GM10248 (cell line): ENCODE measurements at regions not wholly inside any gene's neighbourhood (a gene's known extent, or its start where the extent isn't known, plus 50 kb on each side); places are given as distances from the start of the nearest gene placed in this dataset.

ENCODE experiments used
- CTCF ChIA-PET: fragments of 300-600 bp; sonication (Branson Sonifier 250); formaldehyde crosslinking; extraction: SDS; loops from one replicate; lab custom pipeline; 2021; ENCODE audit warnings: antibody characterized with exemption; lab: Yijun Ruan, JAX
- POLR2A ChIA-PET: fragments of 350-650 bp; sonication (Branson Sonifier 250); formaldehyde crosslinking; extraction: SDS; loops from one replicate; lab custom pipeline; 2020; ENCODE audit warnings: antibody characterized with exemption; lab: Yijun Ruan, JAX
- DNase-seq: peaks from one replicate; pipeline ENCODE4 v3.0.0; 2012; ENCODE audit errors: extremely low spot score
- TF ChIP-seq, protein P1 (sequence below): IDR thresholded peaks from 2 replicates; pipeline ENCODE4 v1.5.1; 2012; ENCODE audit warnings: mild to moderate bottlenecking, low read depth; ENCODE audit errors: extremely low read depth, missing control alignments, control extremely low read depth

DNA sequence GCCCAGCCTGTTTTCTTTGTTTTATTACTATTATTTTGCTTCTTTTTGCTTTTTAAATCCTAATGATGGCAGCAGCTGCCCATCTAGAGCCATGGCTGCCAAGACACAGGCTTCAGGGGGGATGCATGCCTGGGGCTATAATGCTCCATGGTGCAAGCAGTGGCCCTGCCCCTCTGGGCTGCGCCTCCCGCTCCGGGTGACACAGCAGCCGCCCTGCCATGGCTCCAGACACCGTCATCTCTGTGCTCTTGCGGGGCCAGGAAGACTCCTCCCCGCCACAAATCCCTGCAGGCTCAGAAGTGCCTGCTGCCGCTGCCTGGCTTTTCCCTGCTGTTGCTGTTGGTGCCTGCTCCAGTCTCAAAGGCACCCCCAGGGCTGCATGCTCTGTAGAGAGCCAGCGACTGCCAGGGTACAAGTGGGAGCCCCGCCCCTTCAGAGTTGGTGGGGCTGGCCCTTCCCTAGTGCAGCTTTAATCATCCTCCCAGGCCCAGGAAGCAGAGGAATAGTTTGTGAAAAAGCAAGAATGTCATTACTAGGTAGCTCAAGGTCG is 581.5 kb downstream of the FGF9 start:
- POLR2A ChIA-PET = no interaction called here
- TF ChIP-seq, protein P1, sequence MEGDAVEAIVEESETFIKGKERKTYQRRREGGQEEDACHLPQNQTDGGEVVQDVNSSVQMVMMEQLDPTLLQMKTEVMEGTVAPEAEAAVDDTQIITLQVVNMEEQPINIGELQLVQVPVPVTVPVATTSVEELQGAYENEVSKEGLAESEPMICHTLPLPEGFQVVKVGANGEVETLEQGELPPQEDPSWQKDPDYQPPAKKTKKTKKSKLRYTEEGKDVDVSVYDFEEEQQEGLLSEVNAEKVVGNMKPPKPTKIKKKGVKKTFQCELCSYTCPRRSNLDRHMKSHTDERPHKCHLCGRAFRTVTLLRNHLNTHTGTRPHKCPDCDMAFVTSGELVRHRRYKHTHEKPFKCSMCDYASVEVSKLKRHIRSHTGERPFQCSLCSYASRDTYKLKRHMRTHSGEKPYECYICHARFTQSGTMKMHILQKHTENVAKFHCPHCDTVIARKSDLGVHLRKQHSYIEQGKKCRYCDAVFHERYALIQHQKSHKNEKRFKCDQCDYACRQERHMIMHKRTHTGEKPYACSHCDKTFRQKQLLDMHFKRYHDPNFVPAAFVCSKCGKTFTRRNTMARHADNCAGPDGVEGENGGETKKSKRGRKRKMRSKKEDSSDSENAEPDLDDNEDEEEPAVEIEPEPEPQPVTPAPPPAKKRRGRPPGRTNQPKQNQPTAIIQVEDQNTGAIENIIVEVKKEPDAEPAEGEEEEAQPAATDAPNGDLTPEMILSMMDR = no peak
- CTCF ChIA-PET = no interaction called here
- no peak for DNase-seq

DNA sequence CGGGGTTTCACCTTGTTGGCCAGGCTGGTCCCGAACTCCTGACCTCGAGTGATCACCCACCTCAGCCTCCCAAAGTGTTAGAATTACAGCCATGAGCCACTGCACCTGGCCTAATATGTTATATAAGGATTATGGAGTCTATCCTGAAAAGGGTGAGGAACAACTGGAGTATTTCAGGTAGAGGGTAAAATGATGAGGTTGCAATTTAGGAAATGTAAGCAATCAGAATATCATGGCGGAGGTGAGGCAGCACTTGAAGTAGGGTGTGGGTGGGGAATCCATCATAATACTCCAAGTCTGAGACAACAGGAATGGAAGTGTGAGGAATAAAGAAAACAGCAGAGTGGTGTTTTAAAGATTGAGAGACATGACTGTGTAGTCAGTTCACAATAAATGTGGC is 582.2 kb downstream of the FGF9 start:
- CTCF ChIA-PET = interaction anchor here (1.0 kb wide), 1 partner anchor 10 kb away, joined by 3 read pairs; no protein-coding TSS in a partner anchor
- TF ChIP-seq, protein P1 = no peak
- no peak for DNase-seq
- POLR2A ChIA-PET = no interaction called here

DNA sequence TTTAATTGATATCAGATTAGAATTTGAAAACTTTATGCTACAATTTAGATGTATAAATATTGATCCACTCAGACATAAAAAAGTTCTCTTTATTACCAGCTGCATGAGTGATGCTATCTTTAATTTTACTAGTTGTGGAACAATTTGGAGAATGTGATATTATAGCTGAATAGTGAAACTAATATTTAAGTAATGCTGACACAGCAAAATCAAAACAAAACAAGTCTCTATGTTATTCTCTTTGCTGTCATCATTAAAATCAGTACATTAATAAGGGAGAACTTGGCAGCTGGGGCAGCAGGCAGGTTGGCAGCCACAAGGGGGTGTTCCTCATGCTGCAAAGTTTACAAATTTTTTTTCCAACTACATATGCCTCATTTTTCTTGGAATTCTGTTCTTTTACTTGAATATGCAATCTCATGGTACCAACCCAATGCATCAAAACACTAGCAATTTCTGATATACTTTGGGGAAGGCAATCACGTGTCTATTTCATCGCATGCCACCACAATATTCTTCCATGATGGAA is 585.3 kb downstream of the FGF9 start:
- DNase-seq = no peak
- TF ChIP-seq, protein P1 = no peak
- POLR2A ChIA-PET = no interaction called here
- CTCF ChIA-PET = interaction anchor here (1.1 kb wide), 1 partner anchor 15 kb away, joined by 3 read pairs; no protein-coding TSS in a partner anchor

DNA sequence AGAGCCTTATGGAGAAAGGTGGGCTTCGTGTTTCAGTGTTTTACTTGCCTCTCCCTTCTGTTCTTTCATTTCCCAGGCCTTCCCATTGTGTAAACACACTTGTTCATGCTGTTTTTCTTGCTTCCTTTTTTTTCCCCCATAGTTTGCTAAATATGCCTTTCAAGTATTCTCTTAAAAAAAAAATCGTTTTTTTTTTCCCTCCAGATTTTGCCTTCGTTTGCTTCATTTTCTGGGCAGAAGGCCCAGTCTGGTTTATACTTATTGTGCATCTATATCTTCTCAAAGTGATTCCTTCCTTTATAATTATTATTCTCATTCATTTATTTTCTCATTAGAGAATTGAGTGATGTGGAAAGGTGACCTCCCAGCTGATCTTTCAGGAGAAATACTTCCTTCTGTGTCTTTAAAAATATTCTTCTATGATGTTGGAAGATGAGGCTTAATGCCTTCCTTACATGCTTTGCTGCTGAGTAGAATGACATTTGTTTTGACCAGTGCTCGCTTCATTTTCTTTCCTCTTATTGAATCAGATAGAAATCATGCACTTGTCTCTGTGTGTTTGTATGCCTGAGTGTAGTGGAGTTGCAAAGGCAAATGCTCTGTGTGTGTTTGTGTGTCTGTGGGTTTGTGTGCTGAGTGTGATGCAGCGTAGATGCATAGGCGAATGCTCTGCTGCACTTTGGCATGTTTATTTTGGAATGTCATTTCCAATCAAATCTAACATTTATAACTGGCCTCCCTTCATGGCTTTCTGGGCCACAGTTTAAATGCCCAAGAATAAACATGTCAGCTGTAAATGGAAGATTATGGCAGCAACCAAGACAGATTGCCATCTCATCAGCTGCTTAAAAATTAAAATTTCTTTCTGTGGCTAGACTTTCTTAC is 591.4 kb downstream of the FGF9 start:
- ChIA-PET POLR2A (no interaction called here), CTCF (interaction anchor here (0.7 to 1.9 kb wide), 3 partner anchors 18 to 624 kb away, joined by 3 to 5 read pairs (median 4); no protein-coding TSS in a partner anchor)
- TF ChIP-seq, protein P1 = no peak
- no peak for DNase-seq

DNA sequence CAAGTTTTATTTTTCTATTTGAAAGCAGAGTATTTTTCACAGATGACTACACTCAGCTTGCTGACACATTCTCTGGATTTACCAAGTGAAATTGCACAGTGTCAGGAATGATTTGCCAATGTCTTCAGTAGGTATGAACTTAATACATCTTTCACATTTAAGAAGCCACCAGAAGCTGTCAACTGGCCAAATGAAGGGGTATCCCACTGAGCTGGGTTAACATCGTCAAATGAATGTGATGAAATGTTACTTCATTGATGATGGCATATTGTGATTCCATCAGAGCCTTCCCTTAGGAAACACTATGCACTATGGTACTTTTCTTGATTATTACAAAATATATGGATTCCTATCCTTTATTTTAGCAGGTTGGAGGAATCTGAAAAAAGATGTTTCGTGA is 592.3 kb downstream of the FGF9 start:
- ChIA-PET POLR2A (no interaction called here), CTCF (interaction anchor here (0.7 to 1.9 kb wide), 3 partner anchors 12 to 625 kb away, joined by 3 to 5 read pairs (median 4); no protein-coding TSS in a partner anchor)
- no peak for DNase-seq
- TF ChIP-seq, protein P1 = no peak

DNA sequence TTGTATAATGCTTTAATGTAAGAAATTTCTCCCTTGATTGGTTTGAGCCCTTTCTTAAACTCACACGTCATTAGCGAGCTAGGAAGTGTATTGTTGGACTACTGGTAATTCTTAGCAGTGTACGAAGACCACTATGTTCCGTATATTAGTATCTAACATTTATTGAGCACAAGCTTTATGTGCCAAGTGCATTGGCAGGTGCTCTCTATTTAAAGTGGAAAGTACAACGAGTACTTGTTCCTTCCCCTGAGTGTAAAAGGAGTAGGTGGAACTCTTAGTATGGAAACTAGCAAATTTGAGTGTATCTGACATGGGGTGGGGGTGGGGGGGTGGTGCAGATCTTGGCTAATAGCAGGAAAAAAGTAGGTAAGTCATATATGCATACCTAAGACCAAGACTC is 594.7 kb downstream of the FGF9 start:
- TF ChIP-seq, protein P1 = no peak
- CTCF ChIA-PET = interaction anchor here (1.2 to 1.3 kb wide), 2 partner anchors 13 to 21 kb away, joined by 3 to 4 read pairs; no protein-coding TSS in a partner anchor

More for the DNA sequence above, 594.7 kb downstream of the FGF9 start:
- POLR2A ChIA-PET = no interaction called here
- no peak for DNase-seq
